Sigmoid colon (tissue), 3 donors: ENCODE measurements at regions not wholly inside any gene's neighbourhood (a gene's known extent, or its start where the extent isn't known, plus 50 kb on each side); places are given as distances from the start of the nearest gene placed in this dataset.

ENCODE experiments used
- CTCF ChIP-seq, 4 experiments: fragments of 450-650 bp in 3 of 4; fragments of 200-600 bp in 1 of 4; IDR thresholded peaks; one replicate each; pipeline ENCODE4 v1.5.1; 2016 to 2019; ENCODE audit warnings: antibody characterized with exemption in 4 of 4, mild to moderate bottlenecking in 3 of 4, moderate library complexity in 2 of 4
- POLR2A ChIP-seq, 2 donors: fragments of 450-650 bp; IDR thresholded peaks; one replicate each; pipeline ENCODE4 v1.6.1; 2016; ENCODE audit warnings: antibody characterized with exemption in 2 of 2, mild to moderate bottlenecking in 2 of 2, moderate library complexity in 2 of 2

DNA sequence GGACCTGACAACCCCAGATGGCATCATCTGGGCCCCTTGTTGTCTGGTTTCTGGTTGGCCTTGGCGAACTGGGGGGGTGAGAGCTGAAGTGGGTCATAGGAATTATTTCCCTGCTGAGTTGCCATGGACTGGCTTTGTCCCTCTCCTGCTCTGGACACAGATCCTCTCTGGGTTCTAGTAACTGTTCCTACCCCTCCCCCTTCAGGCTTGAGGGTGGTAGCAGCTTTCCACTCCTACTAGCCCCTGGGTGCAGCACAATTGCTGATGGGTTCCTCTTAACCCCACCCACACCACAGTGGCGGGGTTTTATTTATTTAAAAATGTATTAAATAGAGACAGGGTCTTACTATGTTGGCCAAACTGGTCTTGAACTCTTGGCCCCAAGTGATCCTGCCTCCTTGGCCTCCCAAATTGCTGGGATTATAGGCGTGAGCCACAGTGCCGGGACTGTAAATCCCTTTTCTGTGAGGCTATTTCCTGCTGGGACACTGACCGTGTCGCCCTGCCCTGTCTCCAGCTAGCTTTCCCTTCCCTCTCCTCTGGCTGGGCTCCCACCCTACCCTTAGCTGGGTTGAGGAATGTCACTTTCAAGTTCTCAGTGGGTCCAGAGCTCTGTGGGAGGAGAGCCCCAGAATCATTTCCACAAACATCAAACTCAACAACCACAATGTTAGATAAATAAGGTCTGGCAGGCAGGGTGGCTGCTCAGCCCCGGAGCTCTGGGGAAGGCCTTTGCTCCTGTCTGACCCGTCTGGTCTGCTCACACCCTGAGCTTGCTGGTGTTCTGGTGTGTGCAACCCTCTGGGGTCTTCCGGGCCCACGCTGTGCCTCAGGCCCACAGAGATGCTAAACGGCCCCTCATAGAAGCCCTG lies 112.7 kb upstream of the WNT4 start:
- TF ChIP-seq CTCF (IDR thresholded peaks at IDR 0.05) (no peak), POLR2A (IDR thresholded peaks at IDR 0.05) (no peak)
